Chondrocyte (in vitro differentiated cells): ENCODE measurements at regions not wholly inside any gene's neighbourhood (a gene's known extent, or its start where the extent isn't known, plus 50 kb on each side); places are given as distances from the start of the nearest gene placed in this dataset.

Experiments used
- DNase-seq: peaks from one replicate; pipeline ENCODE4 v3.0.0; 2021; ENCODE audit warnings: mixed read lengths, low spot score
- H3K27ac Mint-ChIP-seq: one replicate; pipeline ENCODE4 v1.8.0; 2021; ENCODE audit warnings: mild to moderate bottlenecking, moderate library complexity, mixed read lengths; ENCODE audit not compliant: unreplicated experiment
- H3K27me3 Mint-ChIP-seq: 2 replicates; pipeline ENCODE4 v1.8.0; 2021; ENCODE audit warnings: low read depth, mixed read lengths
- H3K36me3 Mint-ChIP-seq: 2 replicates; pipeline ENCODE4 v1.8.0; 2021; ENCODE audit warnings: low read depth, mixed read lengths
- H3K4me1 Mint-ChIP-seq: 2 replicates; pipeline ENCODE4 v1.8.0; 2021; ENCODE audit warnings: low read depth, mild to moderate bottlenecking, mixed read lengths
- H3K4me3 Mint-ChIP-seq: one replicate; pipeline ENCODE4 v1.8.0; 2021; ENCODE audit warnings: mild to moderate bottlenecking, moderate library complexity, mixed read lengths; ENCODE audit not compliant: unreplicated experiment
- H3K9me3 Mint-ChIP-seq: 2 replicates; pipeline ENCODE4 v1.8.0; 2021; ENCODE audit warnings: low read depth, mixed read lengths
- CTCF ChIP-seq: fragments of 200-600 bp; sonication (generic); IDR thresholded peaks from 2 replicates; pipeline ENCODE4 v1.5.0; 2021; ENCODE audit warnings: antibody characterized with exemption, mild to moderate bottlenecking, moderate library complexity

GRCh38 chr4:106869551-106869950 is 166.6 kb downstream of the DKK2 start:
- H3K9me3 Mint-ChIP-seq, result peaks cover 19% of the 10 kb centered on the region
- H3K27me3 Mint-ChIP-seq, result no peaks in the 10 kb centered on the region
- H3K27ac Mint-ChIP-seq, result no peak overlapping the region
- H3K4me3 Mint-ChIP-seq, result no peak overlapping the region
- no peak for DNase-seq
- H3K36me3 Mint-ChIP-seq, result peaks cover 3% of the 10 kb centered on the region
- TF ChIP-seq CTCF, result no peak
- peaks cover 24% of the 10 kb centered on the region for H3K4me1 Mint-ChIP-seq

- Mint-ChIP-seq H3K4me1 (peaks cover 35% of the 10 kb centered on the region), H3K27me3 (no peaks in the 10 kb centered on the region), H3K27ac (peak overlapping the region; percentile 60)
These were observed 167.6 kb downstream of the DKK2 start for GRCh38 chr4:106868381-106869035.

GRCh38 chr4:106864231-106864630 is 171.9 kb downstream of the DKK2 start:
- TF ChIP-seq CTCF, result no peak
- Mint-ChIP-seq H3K4me1 (peaks cover 39% of the 10 kb centered on the region), H3K36me3 (peaks cover 3% of the 10 kb centered on the region), H3K27ac (peak overlapping the region; percentile 83), H3K4me3 (no peak overlapping the region), H3K27me3 (no peaks in the 10 kb centered on the region), H3K9me3 (peaks cover 16% of the 10 kb centered on the region)
- no peak for DNase-seq

More at GRCh38 chr4:106868381-106869035, 167.6 kb downstream of the DKK2 start:
- peaks cover 16% of the 10 kb centered on the region for H3K9me3 Mint-ChIP-seq
- TF ChIP-seq CTCF, result no peak
- H3K36me3 Mint-ChIP-seq, result peaks cover 1% of the 10 kb centered on the region
- no peak for DNase-seq
- no peak overlapping the region for H3K4me3 Mint-ChIP-seq

- Mint-ChIP-seq H3K27ac (no peak overlapping the region), H3K36me3 (peaks cover under 1% of the 10 kb centered on the region), H3K4me1 (peaks cover 5% of the 10 kb centered on the region), H3K4me3 (no peak overlapping the region), H3K9me3 (peaks cover 6% of the 10 kb centered on the region), H3K27me3 (peaks cover 11% of the 10 kb centered on the region)
- TF ChIP-seq CTCF, result no peak
- no peak for DNase-seq
These were observed 181.4 kb downstream of the DKK2 start for GRCh38 chr4:106854569-106855351.

DNA sequence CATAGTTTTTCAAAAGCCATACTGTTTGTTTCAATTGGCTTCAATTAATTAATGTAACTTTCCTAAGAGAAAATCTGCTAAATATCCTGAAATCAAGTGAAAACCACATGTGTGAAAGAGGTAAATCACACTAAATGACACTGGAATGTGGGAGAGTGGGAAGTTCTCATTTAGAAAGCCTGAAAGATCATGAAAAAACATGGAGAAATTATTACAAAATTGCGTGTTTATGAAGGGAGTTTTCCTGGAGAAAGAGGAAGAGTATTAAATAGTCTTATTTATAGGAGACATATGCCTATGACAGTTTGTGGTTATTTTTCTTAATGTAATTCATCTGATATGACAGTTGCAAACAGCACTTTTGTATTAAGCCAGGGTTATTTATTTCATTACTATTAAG is 183.7 kb downstream of the DKK2 start:
- Mint-ChIP-seq H3K27me3 (peaks cover 15% of the 10 kb centered on the region), H3K4me3 (no peak overlapping the region), H3K36me3 (peaks cover 4% of the 10 kb centered on the region), H3K4me1 (peaks cover 5% of the 10 kb centered on the region), H3K27ac (no peak overlapping the region), H3K9me3 (no peaks in the 10 kb centered on the region)
- TF ChIP-seq CTCF, result no peak
- no peak for DNase-seq
